Dendritic cell treated with granulocyte-macrophage colony-stimulating factor and Interleukin-4, amounts not matched to agents 40 ng/mL and 50 ng/mL, for 4 days (primary cell): ENCODE measurements at regions not wholly inside any gene's neighbourhood (a gene's known extent, or its start where the extent isn't known, plus 50 kb on each side); places are given as distances from the start of the nearest gene placed in this dataset.
A peak's percentile ranks its signal among the peaks of the same experiment; 100 is the strongest.
"Not testable (repeated sequence)": the region's sequence is repeated elsewhere in the genome, so short reads cannot be mapped to it uniquely, and the experiment has no call there.

Experiments
- H3K27ac Mint-ChIP-seq: one replicate; pipeline ENCODE4 v1.8.0; 2022; ENCODE audit warnings: mild to moderate bottlenecking, mixed read lengths
- H3K27me3 Mint-ChIP-seq: one replicate; pipeline ENCODE4 v1.8.0; 2022; ENCODE audit warnings: mild to moderate bottlenecking, mixed read lengths
- H3K36me3 Mint-ChIP-seq: one replicate; pipeline ENCODE4 v1.8.0; 2022; ENCODE audit warnings: low read depth, mixed read lengths
- H3K4me1 Mint-ChIP-seq: one replicate; pipeline ENCODE4 v1.8.0; 2022; ENCODE audit warnings: low read depth, mixed read lengths
- H3K4me3 Mint-ChIP-seq: one replicate; pipeline ENCODE4 v1.8.0; 2022; ENCODE audit warnings: mild to moderate bottlenecking, moderate library complexity, mixed read lengths
- H3K9me3 Mint-ChIP-seq: one replicate; pipeline ENCODE4 v1.8.0; 2022; ENCODE audit warnings: mixed read lengths
- intact Hi-C: fragments of 100-400 bp; cut with micrococcal nuclease; formaldehyde crosslinking; loops from one replicate; pipeline ENCODE4 v1.15.0; 2022

DNA sequence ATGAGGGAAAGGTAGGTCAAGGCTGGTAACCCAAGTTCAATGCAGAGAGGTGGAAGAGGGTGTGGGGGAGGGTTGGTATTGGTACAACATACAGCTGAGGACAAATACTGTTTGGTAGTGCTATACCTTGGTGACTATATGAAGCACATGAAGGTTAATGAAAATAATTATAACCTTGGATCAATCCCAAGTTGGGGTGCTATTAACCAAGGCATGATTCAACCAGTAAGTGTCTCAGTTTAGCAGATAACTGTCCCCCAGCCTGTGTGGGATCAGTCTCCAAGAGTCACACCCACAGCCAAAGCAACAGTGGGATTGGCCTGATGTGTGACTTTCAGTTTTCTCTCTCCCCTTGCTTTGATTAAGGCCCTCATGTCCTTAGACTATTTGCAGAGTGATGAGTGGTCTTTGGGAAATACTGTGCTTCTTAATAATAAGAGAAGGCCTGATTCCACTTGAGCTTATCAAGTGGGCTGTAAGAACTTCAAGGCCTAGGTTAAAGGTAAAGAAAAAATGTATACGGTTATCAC lies 80.8 kb downstream of the EOMES start:
- Mint-ChIP-seq H3K9me3 (no peaks in the 10 kb centered on the region), H3K36me3 (no peaks in the 10 kb centered on the region), H3K27me3 (peaks cover 3% of the 10 kb centered on the region), H3K4me3 (no peak overlapping the region), H3K4me1 (peaks cover 8% of the 10 kb centered on the region), H3K27ac (no peak overlapping the region)
- intact Hi-C loops, result no loop called here

GRCh38 chr3:27639271-27639670 lies 82.9 kb downstream of the EOMES start:
- intact Hi-C loops, result no loop called here
- Mint-ChIP-seq H3K27me3 (peaks cover 3% of the 10 kb centered on the region), H3K4me3 (no peak overlapping the region)

DNA sequence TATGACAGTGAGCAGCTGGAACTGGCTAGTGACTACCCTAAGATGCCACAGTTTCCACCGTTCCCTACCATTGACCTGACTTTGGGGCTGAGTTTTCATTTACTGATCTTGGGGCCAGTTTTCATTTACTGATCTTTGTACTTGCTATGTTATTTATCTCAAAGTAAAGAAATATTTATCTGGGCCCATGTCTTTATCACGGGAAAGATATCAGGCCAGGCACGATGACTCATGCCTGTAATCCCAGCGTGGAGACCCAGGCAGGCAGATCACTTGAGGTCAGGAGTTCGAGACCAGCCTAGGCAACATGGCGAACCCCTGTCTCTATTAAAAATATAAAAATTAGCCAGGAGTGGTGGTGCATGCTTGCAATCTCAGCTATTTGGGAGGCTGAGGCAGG lies 83.5 kb downstream of the EOMES start:
- Mint-ChIP-seq H3K4me3 (no peak overlapping the region), H3K36me3 (no peaks in the 10 kb centered on the region), H3K4me1 (peaks cover 9% of the 10 kb centered on the region), H3K27me3 (peaks cover 5% of the 10 kb centered on the region), H3K9me3 (no peaks in the 10 kb centered on the region), H3K27ac (no peak overlapping the region)
- intact Hi-C loops, result no loop called here

More at GRCh38 chr3:27639271-27639670, 82.9 kb downstream of the EOMES start:
- Mint-ChIP-seq H3K27ac (peak overlapping the region; percentile 11), H3K4me1 (peaks cover 8% of the 10 kb centered on the region), H3K9me3 (no peaks in the 10 kb centered on the region), H3K36me3 (no peaks in the 10 kb centered on the region)

- Mint-ChIP-seq H3K4me1 (peaks cover 17% of the 10 kb centered on the region), H3K36me3 (peaks cover 6% of the 10 kb centered on the region), H3K27ac (no peak overlapping the region), H3K9me3 (no peaks in the 10 kb centered on the region), H3K27me3 (peaks cover 7% of the 10 kb centered on the region), H3K4me3 (no peak overlapping the region)
- intact Hi-C loops, result no loop called here
Measured at GRCh38 chr3:27637346-27637995, 84.7 kb downstream of the EOMES start.

- H3K27ac Mint-ChIP-seq, H3K9me3 Mint-ChIP-seq, intact Hi-C loops, H3K36me3 Mint-ChIP-seq, H3K27me3 Mint-ChIP-seq, H3K4me3 Mint-ChIP-seq: not testable (repeated sequence)
- H3K4me1 Mint-ChIP-seq, result peaks cover 22% of the 10 kb centered on the region
Measured at GRCh38 chr3:27635006-27635405, 87.1 kb downstream of the EOMES start.

DNA sequence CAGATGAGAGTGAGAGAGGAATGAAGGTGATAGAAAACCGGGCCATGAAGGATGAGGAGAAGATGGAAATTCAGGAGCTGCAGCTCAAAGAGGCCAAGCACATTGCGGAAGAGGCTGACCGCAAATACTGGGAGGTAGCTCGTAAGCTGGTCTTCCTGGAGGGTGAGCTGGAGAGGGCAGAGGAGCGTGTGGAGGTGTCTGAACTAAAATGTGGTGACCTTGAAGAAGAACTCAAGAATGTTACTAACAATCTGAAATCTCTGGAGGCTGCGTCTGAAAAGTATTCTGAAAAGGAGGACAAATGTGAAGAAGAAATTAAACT lies 88.9 kb downstream of the EOMES start:
- intact Hi-C loops, result loop anchor here (5.0 kb wide), 1 partner anchor 36 kb away; no protein-coding TSS in a partner anchor
- Mint-ChIP-seq H3K27ac (peak overlapping the region; percentile 72), H3K36me3 (peaks cover 6% of the 10 kb centered on the region), H3K27me3 (peaks cover 12% of the 10 kb centered on the region), H3K4me1 (peaks cover 14% of the 10 kb centered on the region), H3K4me3 (peak overlapping the region; percentile 83), H3K9me3 (no peaks in the 10 kb centered on the region)

DNA sequence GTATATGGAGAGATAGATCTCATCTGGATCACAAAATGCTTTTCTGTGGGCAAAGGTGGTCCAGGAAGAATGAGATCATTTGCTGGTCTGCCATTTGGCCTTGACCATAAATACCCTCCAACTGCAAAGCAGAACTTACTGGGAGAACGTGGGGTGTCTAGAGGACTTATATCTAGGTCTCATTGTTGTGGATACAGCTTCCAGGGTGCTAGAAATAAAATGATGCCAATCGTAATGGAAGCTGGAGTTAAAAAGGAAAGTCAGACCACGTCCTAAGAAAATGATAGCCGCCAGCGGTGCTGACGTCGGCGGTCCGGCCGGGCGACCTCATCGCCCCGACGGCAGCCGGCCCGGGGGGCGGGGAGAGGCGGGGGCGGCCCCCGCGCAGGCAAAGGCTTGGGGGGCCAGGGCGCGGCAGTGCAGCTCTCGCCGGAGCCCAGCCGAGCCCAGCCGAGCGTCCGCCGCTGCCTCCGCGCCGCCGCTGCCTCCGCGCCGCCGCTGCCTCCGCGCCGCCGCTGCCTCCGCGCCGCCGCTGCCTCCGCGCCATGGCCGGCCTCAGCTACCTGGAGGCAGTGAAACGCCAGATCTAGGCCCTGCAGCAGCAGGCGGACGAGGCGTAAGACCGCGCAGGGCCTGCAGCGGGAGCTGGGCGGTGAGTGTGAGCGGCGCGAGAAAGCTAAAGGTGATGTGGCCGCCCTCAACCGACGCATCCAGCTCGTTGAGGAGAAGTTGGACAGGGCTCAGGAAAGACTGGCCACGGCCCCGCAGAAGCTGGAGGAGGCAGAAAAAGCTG lies 89.5 kb downstream of the EOMES start:
- H3K4me1 Mint-ChIP-seq, result peaks cover 17% of the 10 kb centered on the region
- H3K9me3 Mint-ChIP-seq, result no peaks in the 10 kb centered on the region
- H3K27ac Mint-ChIP-seq, result peak overlapping the region; percentile 72
- H3K4me3 Mint-ChIP-seq, result peak overlapping the region; percentile 83
- peaks cover 13% of the 10 kb centered on the region for H3K27me3 Mint-ChIP-seq
- H3K36me3 Mint-ChIP-seq, result peaks cover 6% of the 10 kb centered on the region
- intact Hi-C loops, result loop anchor here (5.0 kb wide), 1 partner anchor 35 kb away; no protein-coding TSS in a partner anchor

DNA sequence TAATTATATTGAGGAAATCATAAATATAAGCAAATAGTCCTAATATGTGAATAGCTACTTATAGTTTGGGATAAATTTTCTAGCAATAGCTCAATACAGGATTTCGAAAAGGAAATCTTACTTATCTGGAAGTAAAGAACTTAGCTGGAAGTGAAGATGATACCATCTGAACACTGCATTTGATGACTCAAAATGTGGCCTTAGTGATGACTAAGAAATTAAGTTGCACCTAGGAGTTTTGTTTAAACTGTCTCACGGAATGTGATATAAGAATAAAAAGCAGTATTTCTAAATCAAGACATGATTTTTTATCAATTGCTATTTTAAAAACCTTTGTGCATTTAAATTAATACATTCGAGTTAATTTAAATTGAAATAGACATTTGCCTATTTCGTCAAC lies 91.2 kb downstream of the EOMES start:
- Mint-ChIP-seq H3K4me1 (peaks cover 19% of the 10 kb centered on the region), H3K4me3 (no peak overlapping the region), H3K9me3 (no peaks in the 10 kb centered on the region), H3K27me3 (peaks cover 28% of the 10 kb centered on the region), H3K36me3 (peaks cover 6% of the 10 kb centered on the region), H3K27ac (no peak overlapping the region)
- intact Hi-C loops, result loop anchor here (5.0 kb wide), 1 partner anchor 34 kb away; no protein-coding TSS in a partner anchor

DNA sequence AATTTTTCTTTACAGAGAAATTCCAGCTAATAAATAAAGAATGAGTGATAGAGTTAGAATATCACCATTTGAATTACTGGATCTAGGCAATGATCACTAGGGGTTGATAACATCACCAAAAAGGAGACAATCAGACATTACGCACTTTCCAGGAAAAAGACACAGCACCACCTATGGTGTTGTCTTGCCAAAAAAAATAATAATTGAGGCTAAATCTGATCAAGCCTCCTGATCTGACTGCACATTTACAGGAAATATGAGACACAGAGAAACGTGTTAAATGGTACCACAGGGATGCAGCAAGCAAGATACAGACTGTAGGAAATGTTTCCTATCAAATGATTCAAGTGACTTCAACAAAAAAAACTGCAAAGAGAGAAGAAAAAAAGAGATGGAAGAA lies 92.8 kb downstream of the EOMES start:
- H3K27me3 Mint-ChIP-seq, result peaks cover 35% of the 10 kb centered on the region
- no peak overlapping the region for H3K4me3 Mint-ChIP-seq
- no peaks in the 10 kb centered on the region for H3K9me3 Mint-ChIP-seq
- no peak overlapping the region for H3K27ac Mint-ChIP-seq
- H3K36me3 Mint-ChIP-seq, result peaks cover 6% of the 10 kb centered on the region
- intact Hi-C loops, result no loop called here
- H3K4me1 Mint-ChIP-seq, result peaks cover 25% of the 10 kb centered on the region

- Mint-ChIP-seq H3K27me3 (peaks cover 31% of the 10 kb centered on the region), H3K27ac (no peak overlapping the region), H3K4me1 (peaks cover 27% of the 10 kb centered on the region), H3K9me3 (no peaks in the 10 kb centered on the region), H3K36me3 (peaks cover 5% of the 10 kb centered on the region), H3K4me3 (no peak overlapping the region)
- intact Hi-C loops, result no loop called here
Measured at GRCh38 chr3:27628026-27628750, 93.9 kb downstream of the EOMES start.

DNA sequence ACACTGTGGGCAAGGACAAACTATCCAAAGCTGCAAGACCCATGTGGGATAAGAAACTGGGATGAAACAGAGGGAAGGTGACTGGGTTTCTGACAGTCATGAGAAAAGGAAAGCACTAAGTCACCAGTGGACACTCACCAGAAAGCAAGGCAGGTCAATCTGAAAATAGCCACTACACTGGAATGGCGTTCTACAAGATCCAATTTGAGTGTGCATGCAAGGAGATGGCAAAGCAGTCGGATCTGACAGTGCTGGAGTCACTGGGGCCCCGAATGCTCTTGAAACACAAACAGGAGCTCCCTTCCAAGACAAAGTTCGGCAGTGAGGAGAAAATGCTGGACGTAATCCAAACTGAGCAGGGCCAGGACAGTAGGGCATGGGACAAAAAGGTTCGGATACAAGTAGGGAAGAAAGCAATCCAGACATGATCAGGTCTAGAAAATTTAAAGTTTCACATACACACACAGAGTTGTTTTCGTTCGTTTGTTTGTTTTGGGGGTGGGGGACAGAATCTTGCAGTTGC lies 95.5 kb downstream of the EOMES start:
- H3K4me3 Mint-ChIP-seq, result no peak overlapping the region
- peaks cover 29% of the 10 kb centered on the region for H3K4me1 Mint-ChIP-seq
- H3K27me3 Mint-ChIP-seq, result peaks cover 28% of the 10 kb centered on the region
- H3K36me3 Mint-ChIP-seq, result no peaks in the 10 kb centered on the region
- no peak overlapping the region for H3K27ac Mint-ChIP-seq
- intact Hi-C loops, result no loop called here
- H3K9me3 Mint-ChIP-seq, result no peaks in the 10 kb centered on the region

DNA sequence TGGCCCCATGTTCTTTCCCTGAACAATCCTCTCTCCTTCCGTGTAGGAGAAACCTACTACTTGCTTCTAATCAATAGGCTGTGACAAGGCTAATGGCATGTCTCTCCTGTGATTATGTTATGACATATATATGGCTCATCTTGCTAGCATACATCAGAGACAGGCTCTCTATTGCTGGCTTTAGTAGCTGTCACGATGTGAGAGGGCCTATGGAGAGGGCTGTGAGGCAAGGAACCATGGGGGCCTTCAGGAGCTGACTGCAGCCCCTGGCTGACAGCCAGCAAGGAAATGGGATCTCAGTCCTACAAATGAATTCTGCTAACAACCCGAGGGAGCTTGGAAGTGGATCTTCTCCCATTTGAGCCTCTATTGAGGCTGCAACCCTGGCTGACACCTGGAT lies 96.3 kb downstream of the EOMES start:
- peaks cover 26% of the 10 kb centered on the region for H3K27me3 Mint-ChIP-seq
- intact Hi-C loops, result no loop called here
- H3K27ac Mint-ChIP-seq, result no peak overlapping the region
- no peaks in the 10 kb centered on the region for H3K36me3 Mint-ChIP-seq
- H3K9me3 Mint-ChIP-seq, result no peaks in the 10 kb centered on the region
- peaks cover 24% of the 10 kb centered on the region for H3K4me1 Mint-ChIP-seq
- no peak overlapping the region for H3K4me3 Mint-ChIP-seq

- peaks cover 24% of the 10 kb centered on the region for H3K4me1 Mint-ChIP-seq
- H3K36me3 Mint-ChIP-seq, result no peaks in the 10 kb centered on the region
- H3K27ac Mint-ChIP-seq, result no peak overlapping the region
- peaks cover 23% of the 10 kb centered on the region for H3K27me3 Mint-ChIP-seq
- no peak overlapping the region for H3K4me3 Mint-ChIP-seq
- intact Hi-C loops, result no loop called here
- H3K9me3 Mint-ChIP-seq, result no peaks in the 10 kb centered on the region
Measured at GRCh38 chr3:27623085-27623753, 98.9 kb downstream of the EOMES start.
